GM23338 (cell line): ENCODE measurements at regions not wholly inside any gene's neighbourhood (a gene's known extent, or its start where the extent isn't known, plus 50 kb on each side); places are given as distances from the start of the nearest gene placed in this dataset.

Experiments
- ATAC-seq: fragments of 200-7000 bp; cut with Tn5 transposase; 3 replicates; pipeline ENCODE4 v1.9.1; 2020
- DNase-seq: peaks from one replicate; pipeline ENCODE4 v3.0.0-alpha.2; 2015; ENCODE audit warnings: low spot score
- H2AFZ ChIP-seq: fragments of 200-600 bp; sonication (generic); 2 replicates; pipeline ENCODE4 v1.8.0; 2016; ENCODE audit warnings: antibody characterized with exemption, mild to moderate bottlenecking, moderate library complexity
- H3F3A ChIP-seq: fragments of 200-600 bp; sonication (generic); replicated peaks from 2 replicates; pipeline ENCODE4 v1.8.0; 2017; ENCODE audit warnings: antibody characterized with exemption, mixed run types, low read depth
- H3K27ac ChIP-seq: fragments of 200-600 bp; sonication (generic); 2 replicates; pipeline ENCODE4 v1.6.1; 2016; ENCODE audit warnings: low read depth
- H3K27me3 ChIP-seq: fragments of 200-600 bp; sonication (generic); 2 replicates; pipeline ENCODE4 v1.8.0; 2016; ENCODE audit warnings: mild to moderate bottlenecking, mixed run types, moderate library complexity; ENCODE audit not compliant: insufficient read depth
- H3K36me3 ChIP-seq: fragments of 200-600 bp; sonication (generic); 2 replicates; pipeline ENCODE4 v1.8.0; 2016; ENCODE audit warnings: mild to moderate bottlenecking; ENCODE audit not compliant: insufficient read depth
- H3K4me1 ChIP-seq: fragments of 200-600 bp; sonication (generic); 2 replicates; pipeline ENCODE4 v1.8.0; 2016; ENCODE audit warnings: mild to moderate bottlenecking, moderate library complexity; ENCODE audit not compliant: insufficient read depth
- H3K4me2 ChIP-seq: fragments of 200-600 bp; sonication (generic); 2 replicates; pipeline ENCODE4 v1.7.1; 2017; ENCODE audit warnings: mixed run types
- H3K4me3 ChIP-seq: fragments of 200-600 bp; sonication (generic); 2 replicates; pipeline ENCODE4 v1.6.1; 2016; ENCODE audit warnings: mixed run types
- H3K79me2 ChIP-seq: fragments of 200-600 bp; sonication (generic); replicated peaks from 2 replicates; pipeline ENCODE4 v1.8.0; 2017; ENCODE audit warnings: mild to moderate bottlenecking; ENCODE audit not compliant: insufficient read depth
- H3K9me2 ChIP-seq: fragments of 200-600 bp; sonication (generic); 2 replicates; pipeline ENCODE4 v1.8.0; 2017; ENCODE audit not compliant: insufficient read depth
- H4K20me1 ChIP-seq: fragments of 200-600 bp; sonication (generic); replicated peaks from 2 replicates; pipeline ENCODE4 v1.8.0; 2017; ENCODE audit warnings: mild to moderate bottlenecking; ENCODE audit not compliant: insufficient read depth
- H3K27ac Mint-ChIP-seq: 2 replicates; pipeline ENCODE4 v1.8.0; 2020; ENCODE audit warnings: inconsistent platforms, mild to moderate bottlenecking, moderate library complexity, mixed read lengths
- H3K27me3 Mint-ChIP-seq: 3 replicates; pipeline ENCODE4 v1.8.0; 2022; ENCODE audit warnings: low read depth, mild to moderate bottlenecking, moderate library complexity, mixed read lengths, inconsistent platforms; ENCODE audit not compliant: insufficient read depth, poor library complexity
- H3K36me3 Mint-ChIP-seq: 3 replicates; pipeline ENCODE4 v1.8.0; 2021; ENCODE audit warnings: low read depth, mild to moderate bottlenecking, inconsistent platforms, moderate library complexity, mixed read lengths
- H3K4me1 Mint-ChIP-seq: 3 replicates; pipeline ENCODE4 v1.8.0; 2020; ENCODE audit warnings: mild to moderate bottlenecking, inconsistent platforms, mixed read lengths
- H3K4me3 Mint-ChIP-seq: 3 replicates; pipeline ENCODE4 v1.8.0; 2021; ENCODE audit warnings: moderate library complexity, mild to moderate bottlenecking, inconsistent platforms, mixed read lengths
- H3K9me3 Mint-ChIP-seq: 3 replicates; pipeline ENCODE4 v1.8.0; 2020; ENCODE audit warnings: moderate library complexity, mild to moderate bottlenecking, inconsistent platforms, mixed read lengths
- CREB1 ChIP-seq: fragments of 250-450 bp; sonication (Bioruptor Pico); IDR thresholded peaks from 2 replicates; pipeline ENCODE4 v1.5.0; 2020; ENCODE audit warnings: low read depth, mild to moderate bottlenecking, moderate library complexity
- EZH2 ChIP-seq: fragments of 200-600 bp; sonication (generic); IDR thresholded peaks from one replicate; pipeline ENCODE4 v1.8.0; 2017; ENCODE audit warnings: antibody characterized with exemption, mild to moderate bottlenecking, low read depth; ENCODE audit not compliant: unreplicated experiment
- EZH2phosphoT487 ChIP-seq: fragments of 200-600 bp; sonication (generic); IDR thresholded peaks from one replicate; pipeline ENCODE4 v1.8.1; 2018; ENCODE audit warnings: antibody characterized with exemption; ENCODE audit not compliant: unreplicated experiment
- JUNB ChIP-seq: IDR thresholded peaks from one replicate; pipeline ENCODE4 v1.6.1; 2016; ENCODE audit warnings: antibody characterized with exemption; ENCODE audit not compliant: unreplicated experiment
- NANOG ChIP-seq: IDR thresholded peaks from 2 replicates; pipeline ENCODE4 v1.6.1; 2016; ENCODE audit warnings: antibody characterized with exemption, borderline replicate concordance
- POLR2AphosphoS5 ChIP-seq: IDR thresholded peaks from 2 replicates; pipeline ENCODE4 v1.6.1; 2016; ENCODE audit warnings: antibody characterized with exemption, low read depth
- STAT1 ChIP-seq: IDR thresholded peaks from one replicate; pipeline ENCODE4 v1.6.1; 2016; ENCODE audit warnings: antibody characterized with exemption; ENCODE audit not compliant: unreplicated experiment
- ZNF114 ChIP-seq: fragments of 250-450 bp; sonication (Bioruptor Pico); IDR thresholded peaks from 2 replicates; pipeline ENCODE4 v1.5.0; 2020; ENCODE audit warnings: mild to moderate bottlenecking, moderate library complexity
- ZNF331 ChIP-seq: fragments of 250-450 bp; sonication (Bioruptor Pico); IDR thresholded peaks from 2 replicates; pipeline ENCODE4 v1.5.0; 2020; ENCODE audit warnings: low read depth, mild to moderate bottlenecking, moderate library complexity
- TF ChIP-seq, protein P1 (sequence below): IDR thresholded peaks from 2 replicates; pipeline ENCODE4 v1.6.1; 2016; ENCODE audit warnings: antibody characterized with exemption
- TF ChIP-seq, protein P2 (sequence below), 2 experiments: fragments of 200-600 bp in 1 of 2; sonication (generic) in 1 of 2; conservative IDR thresholded peaks; 2 replicates each; pipeline versions ENCODE4 v1.5.1 to v1.6.1; 2016 to 2017; ENCODE audit warnings: antibody characterized with exemption in 2 of 2, low read depth in 2 of 2, mild to moderate bottlenecking in 2 of 2, moderate library complexity in 1 of 2
- TF ChIP-seq, protein P3 (sequence below): IDR thresholded peaks from one replicate; pipeline ENCODE4 v1.6.1; 2018; ENCODE audit warnings: antibody characterized with exemption; ENCODE audit not compliant: unreplicated experiment

GRCh38 chr7:15104411-15105092, 202.0 kb upstream of the DGKB start (continued):
- TF ChIP-seq EZH2 = no peak
- TF ChIP-seq, protein P1, sequence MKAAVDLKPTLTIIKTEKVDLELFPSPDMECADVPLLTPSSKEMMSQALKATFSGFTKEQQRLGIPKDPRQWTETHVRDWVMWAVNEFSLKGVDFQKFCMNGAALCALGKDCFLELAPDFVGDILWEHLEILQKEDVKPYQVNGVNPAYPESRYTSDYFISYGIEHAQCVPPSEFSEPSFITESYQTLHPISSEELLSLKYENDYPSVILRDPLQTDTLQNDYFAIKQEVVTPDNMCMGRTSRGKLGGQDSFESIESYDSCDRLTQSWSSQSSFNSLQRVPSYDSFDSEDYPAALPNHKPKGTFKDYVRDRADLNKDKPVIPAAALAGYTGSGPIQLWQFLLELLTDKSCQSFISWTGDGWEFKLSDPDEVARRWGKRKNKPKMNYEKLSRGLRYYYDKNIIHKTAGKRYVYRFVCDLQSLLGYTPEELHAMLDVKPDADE = no peak
- no peak for TF ChIP-seq NANOG
- TF ChIP-seq ZNF331 (CRISPR knock-in tag) = no peak
- TF ChIP-seq, protein P2, sequence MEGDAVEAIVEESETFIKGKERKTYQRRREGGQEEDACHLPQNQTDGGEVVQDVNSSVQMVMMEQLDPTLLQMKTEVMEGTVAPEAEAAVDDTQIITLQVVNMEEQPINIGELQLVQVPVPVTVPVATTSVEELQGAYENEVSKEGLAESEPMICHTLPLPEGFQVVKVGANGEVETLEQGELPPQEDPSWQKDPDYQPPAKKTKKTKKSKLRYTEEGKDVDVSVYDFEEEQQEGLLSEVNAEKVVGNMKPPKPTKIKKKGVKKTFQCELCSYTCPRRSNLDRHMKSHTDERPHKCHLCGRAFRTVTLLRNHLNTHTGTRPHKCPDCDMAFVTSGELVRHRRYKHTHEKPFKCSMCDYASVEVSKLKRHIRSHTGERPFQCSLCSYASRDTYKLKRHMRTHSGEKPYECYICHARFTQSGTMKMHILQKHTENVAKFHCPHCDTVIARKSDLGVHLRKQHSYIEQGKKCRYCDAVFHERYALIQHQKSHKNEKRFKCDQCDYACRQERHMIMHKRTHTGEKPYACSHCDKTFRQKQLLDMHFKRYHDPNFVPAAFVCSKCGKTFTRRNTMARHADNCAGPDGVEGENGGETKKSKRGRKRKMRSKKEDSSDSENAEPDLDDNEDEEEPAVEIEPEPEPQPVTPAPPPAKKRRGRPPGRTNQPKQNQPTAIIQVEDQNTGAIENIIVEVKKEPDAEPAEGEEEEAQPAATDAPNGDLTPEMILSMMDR (conservative IDR thresholded peaks at IDR 0.05; ENCODE audit: low read depth in 2 of 2) = no peak
- no peak for TF ChIP-seq ZNF114 (CRISPR knock-in tag)
- no peak for TF ChIP-seq EZH2phosphoT487

GRCh38 chr7:15099074-15099473, 196.5 kb upstream of the DGKB start:
- no peak for ATAC-seq
- Mint-ChIP-seq H3K9me3 (no peaks in the 10 kb centered on the region), H3K27me3 (no peaks in the 10 kb centered on the region), H3K36me3 (no peaks in the 10 kb centered on the region), H3K4me3 (no peak overlapping the region), H3K27ac (no peak overlapping the region), H3K4me1 (no peaks in the 10 kb centered on the region)
- no peak overlapping the region for H3K27ac ChIP-seq
- H3K4me2 ChIP-seq = no peak overlapping the region
- no peak for TF ChIP-seq ZNF331 (CRISPR knock-in tag)
- TF ChIP-seq ZNF114 (CRISPR knock-in tag) = no peak
- no peak for TF ChIP-seq NANOG
- TF ChIP-seq CREB1 (CRISPR knock-in tag) = no peak
- no peak for TF ChIP-seq EZH2
- no peak for TF ChIP-seq STAT1
- TF ChIP-seq POLR2AphosphoS5 = no peak
- TF ChIP-seq, protein P2 (conservative IDR thresholded peaks at IDR 0.05; ENCODE audit: low read depth in 2 of 2) = no peak
- TF ChIP-seq, protein P3, sequence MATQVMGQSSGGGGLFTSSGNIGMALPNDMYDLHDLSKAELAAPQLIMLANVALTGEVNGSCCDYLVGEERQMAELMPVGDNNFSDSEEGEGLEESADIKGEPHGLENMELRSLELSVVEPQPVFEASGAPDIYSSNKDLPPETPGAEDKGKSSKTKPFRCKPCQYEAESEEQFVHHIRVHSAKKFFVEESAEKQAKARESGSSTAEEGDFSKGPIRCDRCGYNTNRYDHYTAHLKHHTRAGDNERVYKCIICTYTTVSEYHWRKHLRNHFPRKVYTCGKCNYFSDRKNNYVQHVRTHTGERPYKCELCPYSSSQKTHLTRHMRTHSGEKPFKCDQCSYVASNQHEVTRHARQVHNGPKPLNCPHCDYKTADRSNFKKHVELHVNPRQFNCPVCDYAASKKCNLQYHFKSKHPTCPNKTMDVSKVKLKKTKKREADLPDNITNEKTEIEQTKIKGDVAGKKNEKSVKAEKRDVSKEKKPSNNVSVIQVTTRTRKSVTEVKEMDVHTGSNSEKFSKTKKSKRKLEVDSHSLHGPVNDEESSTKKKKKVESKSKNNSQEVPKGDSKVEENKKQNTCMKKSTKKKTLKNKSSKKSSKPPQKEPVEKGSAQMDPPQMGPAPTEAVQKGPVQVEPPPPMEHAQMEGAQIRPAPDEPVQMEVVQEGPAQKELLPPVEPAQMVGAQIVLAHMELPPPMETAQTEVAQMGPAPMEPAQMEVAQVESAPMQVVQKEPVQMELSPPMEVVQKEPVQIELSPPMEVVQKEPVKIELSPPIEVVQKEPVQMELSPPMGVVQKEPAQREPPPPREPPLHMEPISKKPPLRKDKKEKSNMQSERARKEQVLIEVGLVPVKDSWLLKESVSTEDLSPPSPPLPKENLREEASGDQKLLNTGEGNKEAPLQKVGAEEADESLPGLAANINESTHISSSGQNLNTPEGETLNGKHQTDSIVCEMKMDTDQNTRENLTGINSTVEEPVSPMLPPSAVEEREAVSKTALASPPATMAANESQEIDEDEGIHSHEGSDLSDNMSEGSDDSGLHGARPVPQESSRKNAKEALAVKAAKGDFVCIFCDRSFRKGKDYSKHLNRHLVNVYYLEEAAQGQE = no peak
- TF ChIP-seq, protein P1 = no peak
- no peak for TF ChIP-seq JUNB
- H3K36me3 ChIP-seq = no peaks in the 10 kb centered on the region
- no peaks in the 10 kb centered on the region for H3K27me3 ChIP-seq
- DNase-seq = no peak
- no peaks in the 10 kb centered on the region for H3K9me2 ChIP-seq
- H4K20me1 ChIP-seq = no peaks in the 10 kb centered on the region
- no peaks in the 10 kb centered on the region for H3F3A ChIP-seq
- no peaks in the 10 kb centered on the region for H3K79me2 ChIP-seq
- H3K4me1 ChIP-seq = no peaks in the 10 kb centered on the region
- no peak overlapping the region for H3K4me3 ChIP-seq
- H2AFZ ChIP-seq = no peak overlapping the region
